ENCODE measurements at regions not wholly inside any gene's neighbourhood (a gene's known extent, or its start where the extent isn't known, plus 50 kb on each side); places are given as distances from the start of the nearest gene placed in this dataset.

- DNase-seq (ENCODE audit: low spot score), result no peak
Observed at GRCh38 chr5:62985749-62986148, 407.1 kb downstream of the LRRC70 start.

GRCh38 chr5:62982348-62982747 is 403.7 kb downstream of the LRRC70 start:
- DNase-seq (ENCODE audit: low spot score), result no peak

- no peak for DNase-seq (ENCODE audit: low spot score)
Observed at GRCh38 chr5:62980884-62981283, 402.3 kb downstream of the LRRC70 start.

GRCh38 chr5:62979472-62979871 is 400.9 kb downstream of the LRRC70 start:
- no peak for DNase-seq (ENCODE audit: low spot score)

DNA sequence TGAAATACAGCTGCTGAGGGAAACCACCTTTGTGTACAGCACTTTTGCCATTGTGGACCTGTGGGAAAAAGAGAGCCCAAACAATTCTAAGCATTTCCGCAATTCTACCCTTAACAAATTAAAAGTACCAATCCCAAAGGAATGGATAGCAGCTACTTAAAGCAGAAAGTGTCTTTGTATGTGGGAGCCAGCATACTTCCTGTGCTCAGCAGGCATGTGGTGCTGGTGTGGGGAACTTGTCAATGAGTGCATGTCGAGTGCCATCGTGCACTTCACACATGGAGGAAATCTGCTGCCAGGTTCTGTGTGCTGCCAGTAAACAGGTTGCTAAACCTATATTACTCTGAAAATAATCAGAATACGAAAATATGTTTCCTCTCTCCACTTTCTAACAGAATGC is 399.0 kb downstream of the LRRC70 start:
- DNase-seq (ENCODE audit: low spot score), result no peak

- DNase-seq (ENCODE audit: low spot score), result peak; percentile 63
Observed at GRCh38 chr5:62974623-62975022, 396.0 kb downstream of the LRRC70 start.

DNA sequence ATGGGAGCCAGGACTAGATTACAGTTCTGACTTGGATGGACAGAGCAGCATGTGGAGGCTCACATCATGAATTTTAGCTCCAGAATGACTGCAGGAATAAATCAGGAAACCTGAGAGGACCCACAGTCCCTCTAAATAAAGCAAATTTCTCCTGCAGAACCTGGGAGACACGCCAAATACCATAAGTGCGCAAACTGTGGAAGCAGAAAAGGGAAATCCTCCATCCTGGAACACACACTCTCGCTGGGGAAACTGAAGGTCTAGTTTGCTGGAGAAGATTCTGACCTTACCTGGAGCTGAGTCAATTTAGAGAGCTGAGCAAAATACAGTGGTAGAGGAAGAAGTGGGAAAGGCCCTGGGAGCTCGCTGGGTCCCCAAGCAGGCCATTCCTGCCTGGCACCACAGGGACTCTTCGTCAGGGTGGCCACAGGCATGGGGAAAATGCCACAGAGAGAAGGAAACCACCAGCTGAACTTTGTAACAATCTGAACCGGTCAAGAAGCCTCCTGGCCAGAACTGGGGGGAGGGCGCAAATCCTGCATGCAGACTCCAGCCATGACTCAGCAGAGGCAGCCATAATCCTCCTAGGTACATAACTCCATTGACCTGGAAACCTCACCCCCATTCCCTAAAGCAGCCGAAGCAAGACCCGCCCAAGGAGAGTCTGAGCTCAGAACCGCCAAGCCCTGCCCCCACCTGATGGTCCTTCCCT is 390.9 kb downstream of the LRRC70 start:
- DNase-seq (ENCODE audit: low spot score), result no peak

- no peak for DNase-seq (ENCODE audit: low spot score)
Observed at GRCh38 chr5:62964428-62964827, 385.8 kb downstream of the LRRC70 start.

DNA sequence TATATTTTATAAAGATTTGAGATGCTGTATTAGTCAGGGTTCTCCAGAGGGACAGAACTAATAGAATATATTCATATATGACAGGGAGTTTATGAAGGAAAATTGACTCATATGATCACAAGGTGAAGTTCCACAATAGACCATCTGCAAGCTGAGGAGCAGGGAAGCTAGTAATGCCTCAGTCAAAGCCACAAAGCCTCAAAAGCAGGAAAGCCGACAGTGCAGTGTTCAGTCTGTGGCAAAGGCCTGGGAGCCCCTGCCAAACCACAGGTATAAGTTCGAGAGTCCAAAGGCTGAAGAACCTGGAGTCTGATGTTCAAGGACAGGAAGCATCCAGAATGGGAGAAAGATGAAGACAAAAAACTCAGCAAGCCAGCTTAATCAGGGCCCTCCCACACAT is 382.2 kb downstream of the LRRC70 start:
- DNase-seq (ENCODE audit: low spot score), result no peak

DNA sequence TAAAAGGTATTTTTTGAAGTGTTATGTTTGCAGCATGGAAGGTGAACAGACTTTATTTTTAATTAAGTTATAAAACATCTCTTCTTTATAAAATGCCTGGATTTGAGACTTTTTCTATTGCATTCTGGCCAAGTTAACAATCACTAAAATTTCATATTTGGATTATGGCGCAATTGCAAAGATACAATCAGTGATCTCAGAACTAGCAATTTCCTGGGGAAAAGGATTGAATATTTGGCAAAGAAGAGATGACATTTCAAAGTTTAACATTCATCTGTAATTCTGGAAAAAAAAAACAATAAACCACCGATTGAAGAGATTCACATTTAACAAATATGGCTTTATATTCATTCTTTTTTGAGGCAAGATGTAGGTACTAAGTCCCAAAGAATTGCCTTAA is 378.0 kb downstream of the LRRC70 start:
- DNase-seq (ENCODE audit: low spot score), result no peak

DNA sequence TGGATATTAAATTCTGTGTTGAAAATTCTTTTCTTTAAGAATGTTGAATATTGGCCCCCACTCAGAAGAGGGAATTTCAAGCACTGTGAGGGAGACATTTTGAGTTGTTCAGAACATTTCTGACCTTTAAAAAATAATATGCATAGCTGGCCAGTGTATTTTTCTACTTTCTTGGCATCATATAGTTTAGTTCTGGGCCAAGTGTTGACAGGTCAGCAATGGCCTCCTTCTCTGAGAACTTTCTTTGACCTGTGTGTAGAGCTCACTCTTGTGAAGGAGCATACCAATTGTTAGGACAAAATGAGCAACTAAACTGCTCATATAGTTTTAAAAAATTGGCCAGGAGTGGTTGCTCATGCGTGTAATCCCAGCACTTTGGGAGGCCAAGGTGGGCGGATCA is 376.0 kb downstream of the LRRC70 start:
- no peak for DNase-seq (ENCODE audit: low spot score)

DNA sequence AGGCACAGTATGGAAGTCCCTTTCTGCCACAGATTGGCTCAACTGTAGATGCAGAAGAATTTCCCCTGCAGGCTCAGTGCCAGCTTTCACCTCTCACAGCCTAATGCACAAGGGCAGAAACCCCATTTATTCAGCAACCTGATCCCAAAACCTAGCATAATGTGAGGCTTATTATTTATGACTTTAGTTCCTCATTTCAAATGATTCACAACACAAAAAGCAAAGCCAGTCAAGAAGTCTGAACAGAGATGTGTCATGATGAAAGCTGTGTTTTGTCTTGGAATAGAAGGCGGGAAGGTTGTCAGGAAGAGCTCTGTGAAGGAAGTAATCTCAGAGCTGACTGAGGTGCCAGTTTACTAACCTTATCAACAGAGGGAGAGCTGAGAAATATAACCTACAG is 369.7 kb downstream of the LRRC70 start:
- DNase-seq (ENCODE audit: low spot score), result peak; percentile 27

GRCh38 chr5:62942384-62942783 is 363.8 kb downstream of the LRRC70 start:
- DNase-seq (ENCODE audit: low spot score), result no peak

GRCh38 chr5:62938927-62939326 is 360.3 kb downstream of the LRRC70 start:
- DNase-seq (ENCODE audit: low spot score), result peak; percentile 2

- peak; percentile 68 for DNase-seq (ENCODE audit: low spot score)
Observed at GRCh38 chr5:62937661-62938558, 359.3 kb downstream of the LRRC70 start.

- no peak for DNase-seq (ENCODE audit: low spot score)
Observed at GRCh38 chr5:62935660-62936059, 357.0 kb downstream of the LRRC70 start.

DNA sequence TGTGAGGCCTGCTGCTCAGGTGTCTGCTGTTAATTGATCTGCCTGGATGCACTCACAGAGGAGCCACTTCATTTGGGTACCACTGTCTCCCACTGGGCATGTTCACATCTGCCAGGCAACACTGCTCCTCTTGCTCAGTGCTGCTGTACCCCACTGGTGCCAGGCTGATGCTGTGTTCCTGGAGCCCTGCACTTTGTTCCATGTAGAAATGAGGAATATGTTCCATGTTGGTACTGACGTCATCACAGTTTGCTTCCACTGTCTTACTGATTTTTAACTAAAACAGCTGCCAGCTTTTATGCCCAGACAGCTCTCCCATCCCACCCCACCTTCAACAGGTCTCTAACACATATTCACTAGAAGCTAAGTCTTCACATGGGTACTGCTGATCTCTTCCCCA is 355.7 kb downstream of the LRRC70 start:
- DNase-seq (ENCODE audit: low spot score), result no peak

- DNase-seq (ENCODE audit: low spot score), result no peak
Observed at GRCh38 chr5:62933261-62933660, 354.6 kb downstream of the LRRC70 start.

- DNase-seq (ENCODE audit: low spot score), result no peak
Observed at GRCh38 chr5:62931153-62931950, 352.7 kb downstream of the LRRC70 start.

DNA sequence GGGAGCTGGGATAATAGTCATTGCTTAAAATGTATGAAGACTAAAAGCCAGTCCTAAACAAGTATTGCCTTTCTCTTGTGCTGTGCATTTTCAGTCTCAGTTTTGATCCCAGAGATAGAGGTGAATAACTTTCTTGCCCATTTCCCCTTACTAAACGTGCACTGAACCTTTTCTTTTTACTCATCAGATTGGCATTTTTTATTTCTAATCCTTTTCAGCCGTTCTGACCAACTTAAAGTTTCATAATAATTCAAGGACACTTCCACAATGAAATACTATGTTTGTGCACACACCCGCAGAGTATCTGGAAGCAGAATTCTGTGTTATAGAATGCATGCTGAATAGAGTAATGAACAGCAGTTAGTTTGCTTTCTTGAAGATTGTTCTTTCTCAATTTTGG is 343.6 kb downstream of the LRRC70 start:
- DNase-seq (ENCODE audit: low spot score), result no peak

GRCh38 chr5:62920856-62921255 is 342.2 kb downstream of the LRRC70 start:
- DNase-seq (ENCODE audit: low spot score), result no peak

DNA sequence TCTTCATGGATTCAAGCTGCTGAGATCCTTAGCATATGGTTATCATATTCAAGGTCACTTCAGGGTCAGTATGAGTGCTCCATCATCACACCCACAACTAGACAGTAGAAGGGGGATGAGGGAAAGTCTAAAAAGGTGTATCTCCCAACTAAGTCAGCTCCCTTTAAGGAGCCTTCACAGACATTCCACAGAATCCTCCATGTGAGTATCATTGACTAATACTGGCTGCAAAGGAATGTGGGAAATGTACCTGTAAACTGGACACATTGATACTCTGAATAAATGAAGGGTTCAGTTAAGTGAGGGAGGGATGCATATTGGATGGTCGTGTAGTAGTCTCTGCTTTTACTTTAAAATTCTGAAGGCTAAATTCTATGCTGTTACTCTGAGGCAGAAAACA is 330.7 kb downstream of the LRRC70 start:
- DNase-seq (ENCODE audit: low spot score), result no peak

Data from umbilical cord (tissue), 1 donor.